Progenitor cell of endocrine pancreas (in vitro differentiated cells): ENCODE measurements at regions not wholly inside any gene's neighbourhood (a gene's known extent, or its start where the extent isn't known, plus 50 kb on each side); places are given as distances from the start of the nearest gene placed in this dataset.

ENCODE experiments used
- DNase-seq: peaks from one replicate; pipeline ENCODE4 v3.0.0; 2021; ENCODE audit warnings: low spot score; ENCODE audit not compliant: unreplicated experiment
- H3K27ac Mint-ChIP-seq: 2 replicates; pipeline ENCODE4 v1.8.0; 2021; ENCODE audit warnings: mild to moderate bottlenecking, moderate library complexity, mixed read lengths
- H3K27me3 Mint-ChIP-seq: 2 replicates; pipeline ENCODE4 v1.8.0; 2021; ENCODE audit warnings: mixed read lengths
- H3K36me3 Mint-ChIP-seq: 2 replicates; pipeline ENCODE4 v1.8.0; 2022; ENCODE audit warnings: mixed read lengths; ENCODE audit not compliant: insufficient read depth
- H3K4me1 Mint-ChIP-seq: 2 replicates; pipeline ENCODE4 v1.8.0; 2021; ENCODE audit warnings: low read depth, mixed read lengths
- H3K4me3 Mint-ChIP-seq: 2 replicates; pipeline ENCODE4 v1.8.0; 2021; ENCODE audit warnings: low read depth, mild to moderate bottlenecking, moderate library complexity, mixed read lengths
- H3K9me3 Mint-ChIP-seq: 2 replicates; pipeline ENCODE4 v1.8.0; 2021; ENCODE audit warnings: low read depth, mixed read lengths
- CTCF ChIP-seq: fragments of 200-600 bp; sonication (generic); IDR thresholded peaks from one replicate; pipeline ENCODE4 v1.5.0; 2021; ENCODE audit warnings: antibody characterized with exemption, mild to moderate bottlenecking; ENCODE audit not compliant: unreplicated experiment

DNA sequence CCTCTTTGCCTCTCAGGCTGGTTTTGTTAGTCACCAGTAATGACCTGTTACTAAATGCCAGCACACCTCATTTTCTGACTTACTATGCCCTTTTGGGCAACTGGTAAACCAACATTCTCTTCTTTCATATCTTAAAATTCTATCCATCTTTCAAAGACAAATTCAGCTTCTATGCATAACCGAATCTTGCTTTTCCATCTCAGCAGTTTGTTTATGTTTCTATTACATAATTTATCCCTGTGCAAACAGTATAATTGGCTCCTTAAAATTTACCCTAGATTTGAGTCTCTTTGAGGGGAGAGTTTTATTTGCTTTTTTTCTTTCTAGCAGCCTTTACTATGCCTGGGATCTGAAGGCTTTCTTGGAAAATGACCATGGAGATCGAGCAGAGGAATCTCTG is 58.5 kb upstream of the SIPA1L2 start:
- no peak for DNase-seq
- H3K4me3 Mint-ChIP-seq = no peak overlapping the region
- TF ChIP-seq CTCF = no peak
- H3K36me3 Mint-ChIP-seq = no peaks in the 10 kb centered on the region
- no peaks in the 10 kb centered on the region for H3K4me1 Mint-ChIP-seq
- peaks cover 78% of the 10 kb centered on the region for H3K27me3 Mint-ChIP-seq
- H3K9me3 Mint-ChIP-seq = peaks cover 6% of the 10 kb centered on the region
- H3K27ac Mint-ChIP-seq = no peak overlapping the region

- no peak overlapping the region for H3K27ac Mint-ChIP-seq
Observed at GRCh38 chr1:232689711-232690110, 59.8 kb upstream of the SIPA1L2 start.

DNA sequence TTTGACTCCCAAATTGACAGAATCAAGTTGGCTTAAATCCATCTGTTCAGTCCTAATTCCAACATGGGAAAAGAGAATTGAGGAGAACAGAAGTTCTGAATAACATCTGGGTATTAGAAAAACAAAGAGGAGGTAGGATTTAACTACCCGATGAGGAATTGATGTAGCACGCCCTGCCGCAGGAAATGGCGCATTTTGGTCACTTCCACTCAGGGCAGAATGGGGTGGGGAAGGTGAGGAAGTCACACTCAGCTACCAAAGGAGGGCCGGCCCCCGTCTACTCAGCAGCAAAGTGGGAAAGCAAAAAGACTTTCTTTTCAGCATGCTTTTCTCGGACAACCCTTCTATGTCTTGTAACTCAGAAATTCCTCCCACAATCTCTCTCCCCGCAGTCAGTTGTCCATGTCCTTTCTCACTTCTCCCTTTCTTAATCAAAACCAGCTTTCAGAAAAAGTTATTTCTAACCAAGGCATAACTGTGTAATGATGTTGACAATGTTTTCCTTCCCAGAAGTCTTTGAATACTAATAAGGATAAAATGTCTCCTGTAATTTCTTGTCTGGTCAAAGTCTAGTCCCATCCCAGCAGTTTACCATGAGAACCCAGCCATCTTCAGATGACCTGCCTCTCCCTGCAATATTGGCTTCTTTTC is 60.5 kb upstream of the SIPA1L2 start:
- Mint-ChIP-seq H3K36me3 (no peaks in the 10 kb centered on the region), H3K27ac (no peak overlapping the region), H3K4me3 (no peak overlapping the region), H3K27me3 (peaks cover 73% of the 10 kb centered on the region), H3K4me1 (no peaks in the 10 kb centered on the region), H3K9me3 (peaks cover 6% of the 10 kb centered on the region)
- DNase-seq = no peak
- TF ChIP-seq CTCF = no peak

More at GRCh38 chr1:232689711-232690110, 59.8 kb upstream of the SIPA1L2 start:
- DNase-seq = no peak
- Mint-ChIP-seq H3K36me3 (no peaks in the 10 kb centered on the region), H3K4me1 (no peaks in the 10 kb centered on the region), H3K27me3 (peaks cover 76% of the 10 kb centered on the region), H3K4me3 (no peak overlapping the region), H3K9me3 (peaks cover 6% of the 10 kb centered on the region)
- no peak for TF ChIP-seq CTCF

- TF ChIP-seq CTCF = no peak
- H3K9me3 Mint-ChIP-seq = no peaks in the 10 kb centered on the region
- H3K27me3 Mint-ChIP-seq = peaks cover 70% of the 10 kb centered on the region
- no peak overlapping the region for H3K27ac Mint-ChIP-seq
- no peaks in the 10 kb centered on the region for H3K4me1 Mint-ChIP-seq
- H3K36me3 Mint-ChIP-seq = no peaks in the 10 kb centered on the region
- H3K4me3 Mint-ChIP-seq = no peak overlapping the region
- DNase-seq = no peak
Observed at GRCh38 chr1:232694475-232694874, 64.5 kb upstream of the SIPA1L2 start.

DNA sequence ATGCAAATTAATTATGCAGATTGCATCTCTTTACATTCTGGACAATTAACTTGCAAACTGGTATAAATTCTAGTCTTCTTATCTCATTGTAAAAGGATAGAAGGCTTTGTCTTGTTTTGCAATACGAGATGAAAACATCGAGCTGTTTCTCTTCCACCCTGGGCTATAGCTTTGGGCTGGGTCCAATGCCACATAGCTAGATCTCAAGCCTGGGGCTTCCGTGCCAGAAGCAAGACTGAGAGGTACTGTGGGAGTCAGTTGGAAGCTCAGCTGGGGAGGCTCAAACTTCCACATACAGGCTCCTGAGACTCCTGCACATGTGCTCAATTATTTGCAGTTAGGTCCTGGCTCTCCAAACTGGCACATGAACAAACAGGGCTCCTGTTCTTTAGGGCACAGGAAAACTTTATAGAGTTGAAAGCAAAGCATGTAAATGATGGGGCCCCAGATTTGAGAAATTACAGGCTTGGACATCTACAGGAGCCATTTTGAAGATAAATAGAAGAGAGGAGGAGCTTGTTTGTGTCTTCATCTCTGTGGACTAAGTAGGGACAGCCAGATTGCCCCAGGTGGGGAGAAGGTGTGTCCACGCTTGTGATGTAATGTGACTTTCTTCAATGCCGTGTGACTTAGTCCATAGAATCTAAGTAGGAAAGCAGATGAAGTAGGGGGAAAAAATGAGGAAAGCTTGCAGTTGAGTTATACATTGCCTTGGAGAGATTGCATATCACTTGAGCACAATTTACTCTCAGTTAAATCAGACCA is 65.9 kb upstream of the SIPA1L2 start:
- no peak overlapping the region for H3K27ac Mint-ChIP-seq
- no peak overlapping the region for H3K4me3 Mint-ChIP-seq
- H3K9me3 Mint-ChIP-seq = no peaks in the 10 kb centered on the region
- H3K36me3 Mint-ChIP-seq = no peaks in the 10 kb centered on the region
- peaks cover 59% of the 10 kb centered on the region for H3K27me3 Mint-ChIP-seq
- H3K4me1 Mint-ChIP-seq = no peaks in the 10 kb centered on the region
- TF ChIP-seq CTCF = no peak
- no peak for DNase-seq
